ENCODE measurements at regions not wholly inside any gene's neighbourhood (a gene's known extent, or its start where the extent isn't known, plus 50 kb on each side); places are given as distances from the start of the nearest gene placed in this dataset.

- Histone ChIP-seq H2AFZ (ENCODE audit: low read depth, low read length, severe bottlenecking) (no peak overlapping the region), H3K27me3 (ENCODE audit: low read length) (no peaks in the 10 kb centered on the region), H3K27ac (ENCODE audit: low read depth, low read length) (no peak overlapping the region), H3K9me2 (replicated peaks; ENCODE audit: insufficient read depth, low read length) (no peaks in the 10 kb centered on the region), H3K9ac (ENCODE audit: low read length) (no peak overlapping the region), H4K20me1 (ENCODE audit: low read depth, low read length) (no peaks in the 10 kb centered on the region), H3K79me2 (ENCODE audit: insufficient read depth, low read length) (no peaks in the 10 kb centered on the region), H3K9me3 (ENCODE audit: insufficient read depth, low read length) (no peaks in the 10 kb centered on the region), H3K36me3 (ENCODE audit: low read length) (no peaks in the 10 kb centered on the region), H3F3A (ENCODE audit: insufficient read depth) (no peaks in the 10 kb centered on the region), H3K4me3 (ENCODE audit: insufficient read depth, low read length, poor library complexity, severe bottlenecking) (no peak overlapping the region), H3K4me2 (ENCODE audit: low read depth, low read length, poor library complexity, severe bottlenecking) (no peak overlapping the region)
- TF ChIP-seq EZH2phosphoT487 (conservative IDR thresholded peaks at IDR 0.05; ENCODE audit: low read length) (no peak), CTCF (IDR thresholded peaks at IDR 0.05; ENCODE audit: insufficient read depth, low read length, poor library complexity, severe bottlenecking) (no peak)
These were observed 921.4 kb upstream of the EEF2KMT start for GRCh38 chr16:6018848-6019489.

GRCh38 chr16:6016530-6017184, 919.1 kb upstream of the EEF2KMT start:
- H3K9ac ChIP-seq (ENCODE audit: low read length), result no peak overlapping the region
- H2AFZ ChIP-seq (ENCODE audit: low read depth, low read length, severe bottlenecking), result no peak overlapping the region
- no peak for TF ChIP-seq EZH2phosphoT487 (conservative IDR thresholded peaks at IDR 0.05; ENCODE audit: low read length)
- peak; percentile 34 for TF ChIP-seq CTCF (IDR thresholded peaks at IDR 0.05; ENCODE audit: insufficient read depth, low read length, poor library complexity, severe bottlenecking)
- no peak overlapping the region for H3K4me2 ChIP-seq (ENCODE audit: low read depth, low read length, poor library complexity, severe bottlenecking)
- H3K27me3 ChIP-seq (ENCODE audit: low read length), result no peaks in the 10 kb centered on the region
- no peaks in the 10 kb centered on the region for H3K79me2 ChIP-seq (ENCODE audit: insufficient read depth, low read length)
- H3K9me2 ChIP-seq (replicated peaks; ENCODE audit: insufficient read depth, low read length), result no peaks in the 10 kb centered on the region
- H3F3A ChIP-seq (ENCODE audit: insufficient read depth), result no peaks in the 10 kb centered on the region
- no peak overlapping the region for H3K27ac ChIP-seq (ENCODE audit: low read depth, low read length)
- no peaks in the 10 kb centered on the region for H3K9me3 ChIP-seq (ENCODE audit: insufficient read depth, low read length)
- H3K4me3 ChIP-seq (ENCODE audit: insufficient read depth, low read length, poor library complexity, severe bottlenecking), result no peak overlapping the region
- no peaks in the 10 kb centered on the region for H4K20me1 ChIP-seq (ENCODE audit: low read depth, low read length)
- no peaks in the 10 kb centered on the region for H3K36me3 ChIP-seq (ENCODE audit: low read length)

- Histone ChIP-seq H2AFZ (ENCODE audit: low read depth, low read length, severe bottlenecking) (no peak overlapping the region), H3K36me3 (ENCODE audit: low read length) (no peaks in the 10 kb centered on the region), H3K4me3 (ENCODE audit: insufficient read depth, low read length, poor library complexity, severe bottlenecking) (no peak overlapping the region), H3K9ac (ENCODE audit: low read length) (no peak overlapping the region), H3K27me3 (ENCODE audit: low read length) (no peaks in the 10 kb centered on the region), H4K20me1 (ENCODE audit: low read depth, low read length) (no peaks in the 10 kb centered on the region), H3K79me2 (ENCODE audit: insufficient read depth, low read length) (no peaks in the 10 kb centered on the region), H3F3A (ENCODE audit: insufficient read depth) (no peaks in the 10 kb centered on the region), H3K9me2 (replicated peaks; ENCODE audit: insufficient read depth, low read length) (no peaks in the 10 kb centered on the region), H3K9me3 (ENCODE audit: insufficient read depth, low read length) (no peaks in the 10 kb centered on the region), H3K27ac (ENCODE audit: low read depth, low read length) (no peak overlapping the region), H3K4me2 (ENCODE audit: low read depth, low read length, poor library complexity, severe bottlenecking) (no peak overlapping the region)
- TF ChIP-seq CTCF (IDR thresholded peaks at IDR 0.05; ENCODE audit: insufficient read depth, low read length, poor library complexity, severe bottlenecking) (no peak), EZH2phosphoT487 (conservative IDR thresholded peaks at IDR 0.05; ENCODE audit: low read length) (no peak)
These were observed 915.1 kb upstream of the EEF2KMT start for GRCh38 chr16:6012716-6013115.

Data from SU-DHL-6 (cell line).